Muscle layer of duodenum (tissue), 2 donors: ENCODE measurements at regions not wholly inside any gene's neighbourhood (a gene's known extent, or its start where the extent isn't known, plus 50 kb on each side); places are given as distances from the start of the nearest gene placed in this dataset.

Experiments
- H3K27ac ChIP-seq: one replicate; pipeline ENCODE4 v1.7.0; 2013; ENCODE audit warnings: mild to moderate bottlenecking, low read length
- H3K27me3 ChIP-seq: one replicate; pipeline ENCODE4 v1.7.0; 2013; ENCODE audit warnings: low read depth, mild to moderate bottlenecking, control low read depth, low read length
- H3K36me3 ChIP-seq, 2 donors: one replicate each; pipeline ENCODE4 v1.7.0; 2013; ENCODE audit warnings: low read length in 2 of 2, control low read depth in 1 of 2, mild to moderate bottlenecking in 1 of 2; ENCODE audit not compliant: insufficient read depth in 2 of 2, control insufficient read depth in 1 of 2
- H3K4me1 ChIP-seq, 2 donors: one replicate each; pipeline ENCODE4 v1.7.0; 2013; ENCODE audit warnings: low read length in 2 of 2, mild to moderate bottlenecking in 2 of 2, control low read depth in 1 of 2, moderate library complexity in 1 of 2; ENCODE audit not compliant: insufficient read depth in 2 of 2, control insufficient read depth in 1 of 2
- H3K4me3 ChIP-seq, 2 donors: one replicate each; pipeline ENCODE4 v1.7.0; 2013; ENCODE audit warnings: low read length in 2 of 2, low read depth in 1 of 2, mild to moderate bottlenecking in 1 of 2
- H3K9me3 ChIP-seq, 2 donors: one replicate each; pipeline ENCODE4 v1.7.0; 2013; ENCODE audit warnings: low read length in 2 of 2, control low read depth in 1 of 2, mild to moderate bottlenecking in 1 of 2; ENCODE audit not compliant: control insufficient read depth in 1 of 2
- donor health status: healthy.

- no peak overlapping the region for H3K27ac ChIP-seq
These were observed 107.3 kb upstream of the CCDC196 start for GRCh38 chr14:66378712-66379505.

GRCh38 chr14:66380143-66380542 lies 106.0 kb upstream of the CCDC196 start:
- Histone ChIP-seq H3K27ac (no peak overlapping the region), H3K4me3 (no peak overlapping the region), H3K9me3 (no peaks in the 10 kb centered on the region), H3K36me3 (no peaks in the 10 kb centered on the region), H3K27me3 (no peaks in the 10 kb centered on the region), H3K4me1 (peaks cover 0 to 8% of the 10 kb centered on the region in 2 donors)

More at GRCh38 chr14:66378712-66379505, 107.3 kb upstream of the CCDC196 start:
- Histone ChIP-seq H3K4me1 (peaks cover 0 to 8% of the 10 kb centered on the region in 2 donors), H3K27me3 (no peaks in the 10 kb centered on the region), H3K4me3 (no peak overlapping the region), H3K36me3 (no peaks in the 10 kb centered on the region), H3K9me3 (no peaks in the 10 kb centered on the region)

GRCh38 chr14:66381755-66382154 lies 104.4 kb upstream of the CCDC196 start:
- Histone ChIP-seq H3K27me3 (no peaks in the 10 kb centered on the region), H3K4me3 (no peak overlapping the region), H3K9me3 (no peaks in the 10 kb centered on the region), H3K36me3 (no peaks in the 10 kb centered on the region), H3K27ac (no peak overlapping the region), H3K4me1 (peaks cover 0 to 8% of the 10 kb centered on the region in 2 donors)

- Histone ChIP-seq H3K9me3 (no peaks in the 10 kb centered on the region), H3K27me3 (no peaks in the 10 kb centered on the region), H3K4me3 (no peak overlapping the region), H3K27ac (no peak overlapping the region), H3K36me3 (no peaks in the 10 kb centered on the region), H3K4me1 (peaks cover 0 to 8% of the 10 kb centered on the region in 2 donors)
These were observed 102.9 kb upstream of the CCDC196 start for GRCh38 chr14:66383257-66383656.

GRCh38 chr14:66383771-66384170 lies 102.4 kb upstream of the CCDC196 start:
- H3K4me1 ChIP-seq, result peaks cover 0 to 8% of the 10 kb centered on the region in 2 donors
- H3K9me3 ChIP-seq, result no peaks in the 10 kb centered on the region
- no peaks in the 10 kb centered on the region for H3K36me3 ChIP-seq
- no peak overlapping the region for H3K27ac ChIP-seq
- H3K27me3 ChIP-seq, result no peaks in the 10 kb centered on the region
- H3K4me3 ChIP-seq, result no peak overlapping the region

- Histone ChIP-seq H3K4me1 (no peaks in the 10 kb centered on the region), H3K27me3 (no peaks in the 10 kb centered on the region), H3K27ac (no peak overlapping the region), H3K36me3 (no peaks in the 10 kb centered on the region), H3K9me3 (no peaks in the 10 kb centered on the region), H3K4me3 (no peak overlapping the region)
These were observed 97.7 kb upstream of the CCDC196 start for GRCh38 chr14:66388516-66388915.

GRCh38 chr14:66389481-66389880 lies 96.7 kb upstream of the CCDC196 start:
- Histone ChIP-seq H3K27ac (no peak overlapping the region), H3K4me3 (no peak overlapping the region), H3K9me3 (no peaks in the 10 kb centered on the region), H3K4me1 (no peaks in the 10 kb centered on the region), H3K27me3 (no peaks in the 10 kb centered on the region), H3K36me3 (no peaks in the 10 kb centered on the region)

- Histone ChIP-seq H3K4me3 (no peak overlapping the region), H3K27me3 (no peaks in the 10 kb centered on the region), H3K4me1 (no peaks in the 10 kb centered on the region), H3K9me3 (no peaks in the 10 kb centered on the region), H3K36me3 (no peaks in the 10 kb centered on the region), H3K27ac (no peak overlapping the region)
These were observed 90.9 kb upstream of the CCDC196 start for GRCh38 chr14:66395300-66395699.

- H3K9me3 ChIP-seq, result no peaks in the 10 kb centered on the region
- no peaks in the 10 kb centered on the region for H3K36me3 ChIP-seq
- no peaks in the 10 kb centered on the region for H3K27me3 ChIP-seq
- H3K4me1 ChIP-seq, result no peaks in the 10 kb centered on the region
- H3K27ac ChIP-seq, result no peak overlapping the region
- H3K4me3 ChIP-seq, result no peak overlapping the region
These were observed 90.0 kb upstream of the CCDC196 start for GRCh38 chr14:66396164-66396563.

- Histone ChIP-seq H3K4me3 (no peak overlapping the region), H3K9me3 (no peaks in the 10 kb centered on the region), H3K27me3 (no peaks in the 10 kb centered on the region), H3K27ac (no peak overlapping the region), H3K36me3 (no peaks in the 10 kb centered on the region), H3K4me1 (no peaks in the 10 kb centered on the region)
These were observed 87.7 kb upstream of the CCDC196 start for GRCh38 chr14:66398437-66398836.

- Histone ChIP-seq H3K4me3 (no peak overlapping the region), H3K27ac (no peak overlapping the region), H3K4me1 (no peaks in the 10 kb centered on the region), H3K9me3 (no peaks in the 10 kb centered on the region), H3K27me3 (no peaks in the 10 kb centered on the region), H3K36me3 (no peaks in the 10 kb centered on the region)
These were observed 84.6 kb upstream of the CCDC196 start for GRCh38 chr14:66401449-66402095.
